Peyer's patch (tissue), 4 donors: ENCODE measurements at regions not wholly inside any gene's neighbourhood (a gene's known extent, or its start where the extent isn't known, plus 50 kb on each side); places are given as distances from the start of the nearest gene placed in this dataset.

Source experiments
- DNase-seq, 3 donors: peaks; one replicate each; pipeline ENCODE4 v3.0.0-alpha.2; 2017 to 2019
- H3K27ac ChIP-seq, 4 donors: fragments of 200-600 bp; sonication (generic); one replicate each; pipeline ENCODE4 v1.5.1; 2016 to 2019
- H3K27me3 ChIP-seq, 2 donors: fragments of 200-600 bp; sonication (generic); one replicate each; pipeline ENCODE4 v1.5.1; 2019
- H3K36me3 ChIP-seq, 3 donors: fragments of 200-600 bp; sonication (generic); one replicate each; pipeline ENCODE4 v1.5.1; 2016 to 2019
- H3K4me1 ChIP-seq, 4 donors: fragments of 200-600 bp; sonication (generic); one replicate each; pipeline ENCODE4 v1.5.1; 2016 to 2019
- H3K4me3 ChIP-seq, 4 donors: fragments of 200-600 bp; sonication (generic); 1 replicate in 3 of 4; 2 replicates in 1 of 4; pipeline ENCODE4 v1.5.1; 2016 to 2019; ENCODE audit warnings: mild to moderate bottlenecking in 1 of 4
- H3K9me3 ChIP-seq, 4 donors: fragments of 200-600 bp; sonication (generic); one replicate each; pipeline ENCODE4 v1.5.1; 2016 to 2019; ENCODE audit warnings: mild to moderate bottlenecking in 1 of 4
- POLR2A ChIP-seq, 2 donors: fragments of 450-650 bp; IDR thresholded peaks; one replicate each; pipeline ENCODE4 v1.5.1; 2017; ENCODE audit warnings: antibody characterized with exemption in 2 of 2, mild to moderate bottlenecking in 2 of 2, moderate library complexity in 2 of 2
- TF ChIP-seq, protein P1 (sequence below), 6 experiments: fragments of 450-650 bp in 4 of 6; fragments of 200-600 bp in 2 of 6; sonication (generic) in 1 of 6; IDR thresholded peaks; one replicate each; pipeline ENCODE4 v1.5.1; 2017 to 2019; ENCODE audit warnings: antibody characterized with exemption in 6 of 6, mild to moderate bottlenecking in 3 of 6, moderate library complexity in 1 of 6

DNA sequence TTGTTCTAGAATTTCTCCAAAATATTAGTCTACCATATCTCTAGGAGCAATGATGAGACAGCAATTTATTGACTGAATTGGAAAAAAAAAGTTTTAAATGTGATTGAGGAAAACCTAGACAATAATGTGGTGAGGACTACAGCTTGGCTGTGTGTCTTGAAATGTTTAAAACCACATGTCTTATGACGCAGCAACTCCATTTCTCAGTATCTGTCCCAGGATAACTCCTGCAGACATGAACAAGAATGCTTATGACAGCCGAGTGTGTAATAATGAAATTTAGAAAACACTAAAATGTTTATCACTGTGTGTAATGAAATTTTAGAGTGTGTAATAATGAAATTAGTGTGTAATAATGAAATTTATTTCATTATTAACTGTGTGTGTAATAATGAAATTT is 254.1 kb upstream of the DAPK1 start:
- H3K9me3 ChIP-seq = no peaks in the 10 kb centered on the region
- no peak overlapping the region for H3K27ac ChIP-seq
- H3K4me1 ChIP-seq = no peaks in the 10 kb centered on the region
- no peaks in the 10 kb centered on the region for H3K27me3 ChIP-seq
- DNase-seq = no peak
- H3K4me3 ChIP-seq = no peak overlapping the region
- TF ChIP-seq, protein P1, sequence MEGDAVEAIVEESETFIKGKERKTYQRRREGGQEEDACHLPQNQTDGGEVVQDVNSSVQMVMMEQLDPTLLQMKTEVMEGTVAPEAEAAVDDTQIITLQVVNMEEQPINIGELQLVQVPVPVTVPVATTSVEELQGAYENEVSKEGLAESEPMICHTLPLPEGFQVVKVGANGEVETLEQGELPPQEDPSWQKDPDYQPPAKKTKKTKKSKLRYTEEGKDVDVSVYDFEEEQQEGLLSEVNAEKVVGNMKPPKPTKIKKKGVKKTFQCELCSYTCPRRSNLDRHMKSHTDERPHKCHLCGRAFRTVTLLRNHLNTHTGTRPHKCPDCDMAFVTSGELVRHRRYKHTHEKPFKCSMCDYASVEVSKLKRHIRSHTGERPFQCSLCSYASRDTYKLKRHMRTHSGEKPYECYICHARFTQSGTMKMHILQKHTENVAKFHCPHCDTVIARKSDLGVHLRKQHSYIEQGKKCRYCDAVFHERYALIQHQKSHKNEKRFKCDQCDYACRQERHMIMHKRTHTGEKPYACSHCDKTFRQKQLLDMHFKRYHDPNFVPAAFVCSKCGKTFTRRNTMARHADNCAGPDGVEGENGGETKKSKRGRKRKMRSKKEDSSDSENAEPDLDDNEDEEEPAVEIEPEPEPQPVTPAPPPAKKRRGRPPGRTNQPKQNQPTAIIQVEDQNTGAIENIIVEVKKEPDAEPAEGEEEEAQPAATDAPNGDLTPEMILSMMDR (IDR thresholded peaks at IDR 0.05) = no peak
- TF ChIP-seq POLR2A (IDR thresholded peaks at IDR 0.05) = no peak
- H3K36me3 ChIP-seq = no peaks in the 10 kb centered on the region

GRCh38 chr9:87245271-87245670 is 252.4 kb upstream of the DAPK1 start:
- no peaks in the 10 kb centered on the region for H3K9me3 ChIP-seq
- DNase-seq = no peak
- no peaks in the 10 kb centered on the region for H3K27me3 ChIP-seq
- no peak overlapping the region for H3K4me3 ChIP-seq
- no peaks in the 10 kb centered on the region for H3K4me1 ChIP-seq
- no peak for TF ChIP-seq POLR2A (IDR thresholded peaks at IDR 0.05)
- TF ChIP-seq, protein P1 (IDR thresholded peaks at IDR 0.05) = no peak
- no peak overlapping the region for H3K27ac ChIP-seq
- no peaks in the 10 kb centered on the region for H3K36me3 ChIP-seq

DNA sequence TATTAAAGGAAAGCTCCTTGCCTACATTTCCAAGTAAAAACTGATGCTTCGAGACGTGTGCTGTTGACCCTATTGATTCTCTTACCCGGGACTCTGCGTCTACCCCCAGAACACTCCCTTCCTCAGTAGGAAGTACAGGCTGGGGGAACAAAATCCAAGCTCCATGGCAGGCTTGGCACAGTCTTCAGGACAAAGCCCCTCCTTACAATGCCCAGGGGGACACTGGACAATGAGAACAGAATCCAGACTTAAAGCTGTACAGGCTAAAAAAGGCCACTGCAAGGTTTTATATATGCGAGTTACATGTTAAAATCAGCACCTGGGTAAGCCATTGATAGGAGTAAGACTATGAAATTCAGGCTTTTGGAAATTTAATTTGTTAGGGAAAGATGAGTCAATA is 250.6 kb upstream of the DAPK1 start:
- Histone ChIP-seq H3K4me1 (no peaks in the 10 kb centered on the region), H3K36me3 (no peaks in the 10 kb centered on the region), H3K27me3 (no peaks in the 10 kb centered on the region), H3K27ac (no peak overlapping the region), H3K9me3 (no peaks in the 10 kb centered on the region), H3K4me3 (no peak overlapping the region)
- DNase-seq = no peak
- TF ChIP-seq, protein P1 (IDR thresholded peaks at IDR 0.05) = no peak
- no peak for TF ChIP-seq POLR2A (IDR thresholded peaks at IDR 0.05)

DNA sequence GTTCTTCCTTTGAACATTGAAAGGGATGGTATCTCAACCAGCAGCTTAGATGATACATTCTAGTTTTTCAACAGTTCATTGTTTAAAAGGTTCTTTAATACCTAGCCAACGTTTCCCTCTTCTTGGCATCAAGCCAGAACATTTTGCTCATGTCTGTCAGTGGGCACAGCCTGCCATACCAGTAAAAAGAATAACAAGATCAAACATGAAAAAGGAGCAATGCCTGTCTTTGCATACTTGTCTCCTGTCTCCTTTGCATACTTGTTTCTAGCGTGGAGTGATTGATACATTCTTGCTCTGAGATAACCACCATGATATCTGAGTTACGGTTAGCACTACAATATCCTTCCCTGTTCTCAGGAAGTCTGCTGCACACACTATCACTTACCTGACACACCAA is 248.6 kb upstream of the DAPK1 start:
- Histone ChIP-seq H3K27ac (no peak overlapping the region), H3K27me3 (no peaks in the 10 kb centered on the region), H3K4me3 (no peak overlapping the region), H3K9me3 (no peaks in the 10 kb centered on the region), H3K36me3 (no peaks in the 10 kb centered on the region), H3K4me1 (no peaks in the 10 kb centered on the region)
- TF ChIP-seq, protein P1 (IDR thresholded peaks at IDR 0.05) = no peak
- TF ChIP-seq POLR2A (IDR thresholded peaks at IDR 0.05) = no peak
- DNase-seq = no peak

DNA sequence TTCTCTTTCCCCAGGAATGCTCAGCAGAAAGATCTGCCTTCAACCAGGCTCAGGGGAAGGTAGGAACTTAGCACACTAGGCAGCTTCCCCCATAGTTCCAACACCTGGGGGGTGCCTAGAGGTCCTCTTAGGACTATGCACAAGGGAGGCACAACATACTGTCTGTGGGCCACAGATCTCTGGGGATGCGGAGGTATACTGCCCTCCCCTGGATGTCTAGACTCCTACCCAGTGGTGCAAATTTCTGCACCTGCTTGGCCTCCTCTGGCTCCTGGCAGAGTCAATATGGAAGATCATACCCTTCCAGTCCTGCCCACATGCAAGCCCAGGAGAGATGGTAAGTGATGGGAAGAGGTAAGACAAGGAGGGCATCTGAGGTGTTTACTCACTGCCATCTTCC is 247.5 kb upstream of the DAPK1 start:
- no peak overlapping the region for H3K27ac ChIP-seq
- H3K27me3 ChIP-seq = no peaks in the 10 kb centered on the region
- TF ChIP-seq POLR2A (IDR thresholded peaks at IDR 0.05) = no peak
- TF ChIP-seq, protein P1 (IDR thresholded peaks at IDR 0.05) = no peak
- no peaks in the 10 kb centered on the region for H3K36me3 ChIP-seq
- no peaks in the 10 kb centered on the region for H3K4me1 ChIP-seq
- no peak overlapping the region for H3K4me3 ChIP-seq
- no peaks in the 10 kb centered on the region for H3K9me3 ChIP-seq
- DNase-seq = no peak

GRCh38 chr9:87255431-87256155 is 242.1 kb upstream of the DAPK1 start:
- no peak for DNase-seq
- TF ChIP-seq, protein P1 (IDR thresholded peaks at IDR 0.05) = no peak
- no peak for TF ChIP-seq POLR2A (IDR thresholded peaks at IDR 0.05)
- Histone ChIP-seq H3K36me3 (no peaks in the 10 kb centered on the region), H3K4me3 (no peak overlapping the region), H3K27ac (no peak overlapping the region), H3K4me1 (no peaks in the 10 kb centered on the region), H3K27me3 (no peaks in the 10 kb centered on the region), H3K9me3 (no peaks in the 10 kb centered on the region)
